SK-N-SH treated with all-trans-retinoic acid at 6 μM for 48 hours (cell line): ENCODE measurements at regions not wholly inside any gene's neighbourhood (a gene's known extent, or its start where the extent isn't known, plus 50 kb on each side); places are given as distances from the start of the nearest gene placed in this dataset.

Source experiments
- ATAC-seq: fragments of 200-7000 bp; cut with Tn5 transposase; 3 replicates; pipeline ENCODE4 v1.9.1; 2020; ENCODE audit warnings: mild to moderate bottlenecking, moderate library complexity
- ARNTL ChIP-seq: fragments of 450-650 bp; formaldehyde crosslinking; IDR thresholded peaks from 2 replicates; pipeline ENCODE4 v1.5.0; 2020; ENCODE audit warnings: low read depth, mild to moderate bottlenecking, moderate library complexity, borderline replicate concordance
- BACH2 ChIP-seq: fragments of 250-450 bp; sonication (Bioruptor Pico); IDR thresholded peaks from 2 replicates; pipeline ENCODE4 v1.9.0; 2021; ENCODE audit warnings: mild to moderate bottlenecking, borderline replicate concordance
- CSDC2 ChIP-seq: fragments of 250-450 bp; sonication (Bioruptor Pico); IDR thresholded peaks from 2 replicates; pipeline ENCODE4 v1.5.0; 2020; ENCODE audit warnings: mild to moderate bottlenecking, moderate library complexity
- ESRRG ChIP-seq: fragments of 250-450 bp; sonication (Bioruptor Pico); IDR thresholded peaks from 2 replicates; pipeline ENCODE4 v1.6.1; 2021; ENCODE audit warnings: mild to moderate bottlenecking
- GLIS3 ChIP-seq: fragments of 250-450 bp; sonication (Bioruptor Pico); IDR thresholded peaks from 2 replicates; pipeline ENCODE4 v1.5.0; 2020; ENCODE audit warnings: mild to moderate bottlenecking, moderate library complexity
- ISL1 ChIP-seq: fragments of 250-450 bp; sonication (Bioruptor Pico); IDR thresholded peaks from 2 replicates; pipeline ENCODE4 v2.1.2; 2022; ENCODE audit warnings: mild to moderate bottlenecking, moderate library complexity
- OSR1 ChIP-seq: fragments of 250-450 bp; sonication (Bioruptor Pico); IDR thresholded peaks from 2 replicates; pipeline ENCODE4 v1.8.0; 2022; ENCODE audit warnings: moderate library complexity, mild to moderate bottlenecking, inconsistent platforms
- PPARA ChIP-seq: fragments of 250-450 bp; sonication (Bioruptor Pico); IDR thresholded peaks from 2 replicates; pipeline ENCODE4 v1.5.0; 2020; ENCODE audit warnings: mild to moderate bottlenecking, borderline replicate concordance
- RARB ChIP-seq: fragments of 250-450 bp; sonication (Bioruptor Pico); IDR thresholded peaks from 2 replicates; pipeline ENCODE4 v1.8.0; 2021; ENCODE audit warnings: mild to moderate bottlenecking, moderate library complexity
- SNAI2 ChIP-seq: fragments of 250-450 bp; sonication (Bioruptor Pico); IDR thresholded peaks from 2 replicates; pipeline ENCODE4 v1.5.0; 2020; ENCODE audit warnings: mild to moderate bottlenecking, moderate library complexity
- TCF4 ChIP-seq: fragments of 250-450 bp; sonication (Bioruptor Pico); IDR thresholded peaks from 2 replicates; pipeline ENCODE4 v1.8.0; 2021; ENCODE audit warnings: mild to moderate bottlenecking, moderate library complexity, borderline replicate concordance
- TOX ChIP-seq: fragments of 250-450 bp; sonication (Bioruptor Pico); IDR thresholded peaks from 2 replicates; pipeline ENCODE4 v1.8.0; 2021; ENCODE audit warnings: mild to moderate bottlenecking, moderate library complexity, borderline replicate concordance
- ZFP3 ChIP-seq: fragments of 250-450 bp; sonication (Bioruptor Pico); IDR thresholded peaks from 2 replicates; pipeline ENCODE4 v1.5.0; 2020; ENCODE audit warnings: mild to moderate bottlenecking, moderate library complexity
- ZFP30 ChIP-seq: fragments of 450-650 bp; formaldehyde crosslinking; IDR thresholded peaks from 2 replicates; pipeline ENCODE4 v1.5.0; 2022; ENCODE audit warnings: mild to moderate bottlenecking, moderate library complexity
- ZNF565 ChIP-seq: fragments of 450-650 bp; formaldehyde crosslinking; conservative IDR thresholded peaks from 2 replicates; pipeline ENCODE4 v1.5.0; 2020; ENCODE audit warnings: low read depth, mild to moderate bottlenecking, moderate library complexity
- ZNF70 ChIP-seq: fragments of 450-650 bp; formaldehyde crosslinking; IDR thresholded peaks from 2 replicates; pipeline ENCODE4 v1.5.0; 2020; ENCODE audit warnings: mild to moderate bottlenecking, moderate library complexity
- ZNF8 ChIP-seq: fragments of 450-650 bp; formaldehyde crosslinking; IDR thresholded peaks from 2 replicates; pipeline ENCODE4 v1.5.0; 2020; ENCODE audit warnings: mild to moderate bottlenecking, moderate library complexity
- TF ChIP-seq, protein P1 (sequence below): fragments of 250-450 bp; sonication (Bioruptor Pico); IDR thresholded peaks from 2 replicates; pipeline ENCODE4 v1.8.0; 2021; ENCODE audit warnings: low read depth, mild to moderate bottlenecking, moderate library complexity, borderline replicate concordance
- TF ChIP-seq, protein P2 (sequence below): fragments of 250-450 bp; sonication (Bioruptor Pico); IDR thresholded peaks from 2 replicates; pipeline ENCODE4 v1.8.0; 2020; ENCODE audit warnings: mild to moderate bottlenecking, moderate library complexity, borderline replicate concordance
- TF ChIP-seq, protein P3 (sequence below): fragments of 250-450 bp; sonication (Bioruptor Pico); IDR thresholded peaks from 2 replicates; pipeline ENCODE4 v1.5.1; 2020; ENCODE audit warnings: low read depth, mild to moderate bottlenecking, moderate library complexity
- TF ChIP-seq, protein P4 (sequence below): fragments of 250-450 bp; sonication (Bioruptor Pico); IDR thresholded peaks from 2 replicates; pipeline ENCODE4 v1.5.1; 2021; ENCODE audit warnings: mild to moderate bottlenecking, moderate library complexity

DNA sequence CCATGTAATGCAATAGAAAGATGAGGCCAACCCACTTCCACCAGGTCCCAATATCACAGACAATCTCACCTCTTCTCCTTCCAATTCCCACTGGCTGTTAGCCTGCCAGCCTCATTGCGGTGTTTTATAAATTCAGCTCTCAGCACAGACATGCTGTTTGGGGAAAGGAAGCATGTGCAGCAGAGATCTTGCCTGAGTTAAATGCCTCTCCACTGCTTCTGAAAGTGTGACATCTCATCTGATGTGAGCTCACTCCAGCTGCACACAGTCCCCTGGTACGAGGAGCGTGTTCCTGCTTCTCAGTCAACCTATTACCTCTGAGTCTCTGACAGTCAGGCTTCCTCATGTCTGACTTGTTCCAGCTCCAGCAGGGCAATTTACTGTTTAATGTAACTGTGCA, 122.7 kb upstream of the GUCY1A2 start:
- TF ChIP-seq TOX: no peak
- TF ChIP-seq, protein P1, sequence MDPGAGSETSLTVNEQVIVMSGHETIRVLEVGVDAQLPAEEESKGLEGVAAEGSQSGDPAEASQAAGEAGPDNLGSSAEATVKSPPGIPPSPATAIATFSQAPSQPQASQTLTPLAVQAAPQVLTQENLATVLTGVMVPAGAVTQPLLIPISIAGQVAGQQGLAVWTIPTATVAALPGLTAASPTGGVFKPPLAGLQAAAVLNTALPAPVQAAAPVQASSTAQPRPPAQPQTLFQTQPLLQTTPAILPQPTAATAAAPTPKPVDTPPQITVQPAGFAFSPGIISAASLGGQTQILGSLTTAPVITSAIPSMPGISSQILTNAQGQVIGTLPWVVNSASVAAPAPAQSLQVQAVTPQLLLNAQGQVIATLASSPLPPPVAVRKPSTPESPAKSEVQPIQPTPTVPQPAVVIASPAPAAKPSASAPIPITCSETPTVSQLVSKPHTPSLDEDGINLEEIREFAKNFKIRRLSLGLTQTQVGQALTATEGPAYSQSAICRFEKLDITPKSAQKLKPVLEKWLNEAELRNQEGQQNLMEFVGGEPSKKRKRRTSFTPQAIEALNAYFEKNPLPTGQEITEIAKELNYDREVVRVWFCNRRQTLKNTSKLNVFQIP (CRISPR knock-in tag): no peak
- no peak for TF ChIP-seq ZNF8
- no peak for TF ChIP-seq ZNF70
- no peak for TF ChIP-seq TCF4 (CRISPR knock-in tag)
- no peak for TF ChIP-seq ARNTL (CRISPR knock-in tag)
- TF ChIP-seq ISL1 (CRISPR knock-in tag): no peak
- no peak for TF ChIP-seq OSR1 (CRISPR knock-in tag)
- no peak; the same call in 2 of the 3 replicates for ATAC-seq

DNA sequence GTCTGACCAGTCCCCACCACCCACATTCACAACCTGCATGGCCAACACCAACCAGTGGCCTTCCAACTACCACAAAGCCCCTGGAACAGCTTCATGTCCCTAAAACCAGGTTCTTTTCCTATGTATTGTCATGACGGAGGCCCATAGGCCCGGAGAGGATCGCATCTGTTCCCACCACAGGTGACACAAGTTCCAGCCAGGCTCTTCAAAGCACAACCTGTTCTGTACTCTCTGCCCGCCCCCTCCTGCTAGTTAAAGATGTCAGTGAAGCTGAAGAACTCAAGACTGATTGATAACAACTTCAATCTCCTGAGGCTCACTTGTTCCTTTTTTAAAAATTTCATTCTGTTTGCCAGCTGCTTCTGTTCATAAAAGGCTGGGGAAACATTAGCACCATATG, 121.1 kb upstream of the GUCY1A2 start:
- ATAC-seq: no peak
- TF ChIP-seq, protein P1 (CRISPR knock-in tag): no peak
- TF ChIP-seq ZFP30 (CRISPR knock-in tag): no peak
- no peak for TF ChIP-seq ZFP3 (CRISPR knock-in tag)
- no peak for TF ChIP-seq RARB (CRISPR knock-in tag)
- TF ChIP-seq ISL1 (CRISPR knock-in tag): no peak
- TF ChIP-seq ESRRG: no peak
- TF ChIP-seq ZNF70: no peak
- TF ChIP-seq CSDC2 (CRISPR knock-in tag): no peak
- TF ChIP-seq TOX: no peak
- TF ChIP-seq, protein P2, sequence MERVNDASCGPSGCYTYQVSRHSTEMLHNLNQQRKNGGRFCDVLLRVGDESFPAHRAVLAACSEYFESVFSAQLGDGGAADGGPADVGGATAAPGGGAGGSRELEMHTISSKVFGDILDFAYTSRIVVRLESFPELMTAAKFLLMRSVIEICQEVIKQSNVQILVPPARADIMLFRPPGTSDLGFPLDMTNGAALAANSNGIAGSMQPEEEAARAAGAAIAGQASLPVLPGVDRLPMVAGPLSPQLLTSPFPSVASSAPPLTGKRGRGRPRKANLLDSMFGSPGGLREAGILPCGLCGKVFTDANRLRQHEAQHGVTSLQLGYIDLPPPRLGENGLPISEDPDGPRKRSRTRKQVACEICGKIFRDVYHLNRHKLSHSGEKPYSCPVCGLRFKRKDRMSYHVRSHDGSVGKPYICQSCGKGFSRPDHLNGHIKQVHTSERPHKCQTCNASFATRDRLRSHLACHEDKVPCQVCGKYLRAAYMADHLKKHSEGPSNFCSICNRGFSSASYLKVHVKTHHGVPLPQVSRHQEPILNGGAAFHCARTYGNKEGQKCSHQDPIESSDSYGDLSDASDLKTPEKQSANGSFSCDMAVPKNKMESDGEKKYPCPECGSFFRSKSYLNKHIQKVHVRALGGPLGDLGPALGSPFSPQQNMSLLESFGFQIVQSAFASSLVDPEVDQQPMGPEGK: no peak
- no peak for TF ChIP-seq OSR1 (CRISPR knock-in tag)
- TF ChIP-seq, protein P3, sequence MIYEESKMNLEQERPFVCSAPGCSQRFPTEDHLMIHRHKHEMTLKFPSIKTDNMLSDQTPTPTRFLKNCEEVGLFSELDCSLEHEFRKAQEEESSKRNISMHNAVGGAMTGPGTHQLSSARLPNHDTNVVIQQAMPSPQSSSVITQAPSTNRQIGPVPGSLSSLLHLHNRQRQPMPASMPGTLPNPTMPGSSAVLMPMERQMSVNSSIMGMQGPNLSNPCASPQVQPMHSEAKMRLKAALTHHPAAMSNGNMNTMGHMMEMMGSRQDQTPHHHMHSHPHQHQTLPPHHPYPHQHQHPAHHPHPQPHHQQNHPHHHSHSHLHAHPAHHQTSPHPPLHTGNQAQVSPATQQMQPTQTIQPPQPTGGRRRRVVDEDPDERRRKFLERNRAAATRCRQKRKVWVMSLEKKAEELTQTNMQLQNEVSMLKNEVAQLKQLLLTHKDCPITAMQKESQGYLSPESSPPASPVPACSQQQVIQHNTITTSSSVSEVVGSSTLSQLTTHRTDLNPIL (CRISPR knock-in tag): no peak
- no peak for TF ChIP-seq BACH2
- no peak for TF ChIP-seq ZNF8
- TF ChIP-seq GLIS3: no peak
- TF ChIP-seq, protein P4, sequence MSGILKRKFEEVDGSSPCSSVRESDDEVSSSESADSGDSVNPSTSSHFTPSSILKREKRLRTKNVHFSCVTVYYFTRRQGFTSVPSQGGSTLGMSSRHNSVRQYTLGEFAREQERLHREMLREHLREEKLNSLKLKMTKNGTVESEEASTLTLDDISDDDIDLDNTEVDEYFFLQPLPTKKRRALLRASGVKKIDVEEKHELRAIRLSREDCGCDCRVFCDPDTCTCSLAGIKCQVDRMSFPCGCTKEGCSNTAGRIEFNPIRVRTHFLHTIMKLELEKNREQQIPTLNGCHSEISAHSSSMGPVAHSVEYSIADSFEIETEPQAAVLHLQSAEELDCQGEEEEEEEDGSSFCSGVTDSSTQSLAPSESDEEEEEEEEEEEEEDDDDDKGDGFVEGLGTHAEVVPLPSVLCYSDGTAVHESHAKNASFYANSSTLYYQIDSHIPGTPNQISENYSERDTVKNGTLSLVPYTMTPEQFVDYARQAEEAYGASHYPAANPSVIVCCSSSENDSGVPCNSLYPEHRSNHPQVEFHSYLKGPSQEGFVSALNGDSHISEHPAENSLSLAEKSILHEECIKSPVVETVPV (CRISPR knock-in tag): no peak
- no peak for TF ChIP-seq SNAI2 (CRISPR knock-in tag)

DNA sequence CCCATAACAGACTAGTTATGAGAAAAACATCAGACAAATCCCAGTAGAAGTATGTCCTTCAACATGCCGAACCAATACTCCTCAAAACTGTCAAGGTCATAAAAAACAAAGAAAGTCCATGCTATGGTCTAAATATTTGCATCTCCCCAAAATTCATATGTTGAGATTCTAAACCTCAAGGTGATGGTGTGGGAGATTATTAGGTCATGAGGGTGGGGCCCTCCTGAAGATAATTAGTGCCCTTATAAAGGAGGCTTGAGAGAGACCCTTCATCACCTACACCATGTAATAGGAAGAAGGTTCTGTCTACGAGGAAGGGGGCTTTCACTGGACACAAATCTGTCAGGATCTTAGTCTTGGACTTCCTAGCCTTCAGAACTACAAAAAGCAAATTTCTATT, 118.6 kb upstream of the GUCY1A2 start:
- no peak for ATAC-seq
- TF ChIP-seq CSDC2 (CRISPR knock-in tag) (no peak), TCF4 (CRISPR knock-in tag) (no peak), PPARA (CRISPR knock-in tag) (no peak), ZNF565 (CRISPR knock-in tag) (no peak)
- TF ChIP-seq, protein P1 (CRISPR knock-in tag): no peak
